ENCODE measurements at regions not wholly inside any gene's neighbourhood (a gene's known extent, or its start where the extent isn't known, plus 50 kb on each side); places are given as distances from the start of the nearest gene placed in this dataset.

- H3K27ac ChIP-seq: no peak overlapping the region
Observed at GRCh38 chr14:42192738-42193653, 586.3 kb downstream of the LRFN5 start.

DNA sequence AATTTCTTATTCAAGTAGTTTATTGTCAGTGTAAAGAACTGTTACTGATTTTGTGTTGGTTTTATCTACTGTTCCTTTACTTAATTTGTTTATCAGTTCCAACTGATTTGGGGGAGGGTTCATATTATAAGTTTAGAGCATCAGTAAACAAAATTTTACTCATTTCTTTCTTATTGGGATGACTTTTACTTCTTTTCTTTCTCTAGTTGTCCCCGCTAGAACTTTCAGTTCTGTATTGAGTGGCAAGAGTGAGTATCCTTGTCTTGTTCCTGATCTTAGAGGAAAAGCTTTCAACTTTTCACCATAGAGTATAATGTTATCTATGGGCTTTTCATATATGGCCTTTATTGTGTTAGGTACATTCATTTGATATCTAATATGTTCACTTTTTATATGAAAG is 584.1 kb downstream of the LRFN5 start:
- Histone ChIP-seq H3K27ac (no peak overlapping the region), H3K9me3 (no peaks in the 10 kb centered on the region), H3K36me3 (no peaks in the 10 kb centered on the region), H3K4me3 (no peak overlapping the region), H3K4me1 (peaks cover 0 to 10% (median 0%) of the 10 kb centered on the region in 4 donors), H3K27me3 (no peaks in the 10 kb centered on the region)
- DNase-seq (ENCODE audit: low spot score in 2 of 2): no peak
- no peak for TF ChIP-seq EP300 (IDR thresholded peaks at IDR 0.05)
- no peak for TF ChIP-seq CTCF (IDR thresholded peaks at IDR 0.05)
- TF ChIP-seq POLR2A (IDR thresholded peaks at IDR 0.05): no peak
- WGBS, 2 donors: 89 to 95% methylated on average over 1 of the region's 1 CpG

More at GRCh38 chr14:42192738-42193653, 586.3 kb downstream of the LRFN5 start:
- no peak for TF ChIP-seq POLR2A (IDR thresholded peaks at IDR 0.05)
- no peak for TF ChIP-seq CTCF (IDR thresholded peaks at IDR 0.05)
- TF ChIP-seq EP300 (IDR thresholded peaks at IDR 0.05): no peak
- Histone ChIP-seq H3K4me1 (peaks cover 0 to 10% (median 0%) of the 10 kb centered on the region in 4 donors), H3K4me3 (no peak overlapping the region), H3K9me3 (no peaks in the 10 kb centered on the region), H3K36me3 (no peaks in the 10 kb centered on the region), H3K27me3 (no peaks in the 10 kb centered on the region)
- 25 to 29% methylated on average over 4 of the region's 4 CpGs for WGBS, 2 donors
- DNase-seq (ENCODE audit: low spot score in 2 of 2): no peak

- Histone ChIP-seq H3K4me3 (no peak overlapping the region), H3K27me3 (no peaks in the 10 kb centered on the region), H3K4me1 (peaks cover 0 to under 1% (median 0%) of the 10 kb centered on the region in 4 donors), H3K9me3 (no peaks in the 10 kb centered on the region), H3K27ac (no peak overlapping the region), H3K36me3 (no peaks in the 10 kb centered on the region)
- no peak for DNase-seq (ENCODE audit: low spot score in 2 of 2)
- TF ChIP-seq POLR2A (IDR thresholded peaks at IDR 0.05): no peak
- TF ChIP-seq EP300 (IDR thresholded peaks at IDR 0.05): no peak
- TF ChIP-seq CTCF (IDR thresholded peaks at IDR 0.05): no peak
Observed at GRCh38 chr14:42187846-42188245, 581.2 kb downstream of the LRFN5 start.

- Histone ChIP-seq H3K4me1 (no peaks in the 10 kb centered on the region), H3K27ac (no peak overlapping the region), H3K36me3 (no peaks in the 10 kb centered on the region), H3K9me3 (no peaks in the 10 kb centered on the region), H3K27me3 (no peaks in the 10 kb centered on the region), H3K4me3 (no peak overlapping the region)
- no peak for DNase-seq (ENCODE audit: low spot score in 2 of 2)
- WGBS, 2 donors: 54 to 60% methylated on average over 2 of the region's 2 CpGs
- TF ChIP-seq POLR2A (IDR thresholded peaks at IDR 0.05) (no peak), EP300 (IDR thresholded peaks at IDR 0.05) (no peak), CTCF (IDR thresholded peaks at IDR 0.05) (no peak)
Observed at GRCh38 chr14:42185718-42186117, 579.0 kb downstream of the LRFN5 start.

GRCh38 chr14:42174357-42174756 is 567.7 kb downstream of the LRFN5 start:
- no peaks in the 10 kb centered on the region for H3K36me3 ChIP-seq
- no peaks in the 10 kb centered on the region for H3K27me3 ChIP-seq
- no peak overlapping the region for H3K27ac ChIP-seq
- H3K4me1 ChIP-seq: no peaks in the 10 kb centered on the region
- H3K4me3 ChIP-seq: no peak overlapping the region
- DNase-seq (ENCODE audit: low spot score in 2 of 2): no peak
- 51 to 59% methylated on average over 3 of the region's 3 CpGs for WGBS, 2 donors
- TF ChIP-seq POLR2A (IDR thresholded peaks at IDR 0.05) (no peak), EP300 (IDR thresholded peaks at IDR 0.05) (no peak), CTCF (IDR thresholded peaks at IDR 0.05) (no peak)
- peaks cover 0 to 3% (median 0%) of the 10 kb centered on the region in 4 donors for H3K9me3 ChIP-seq
